DND-41 (cell line): ENCODE measurements at regions not wholly inside any gene's neighbourhood (a gene's known extent, or its start where the extent isn't known, plus 50 kb on each side); places are given as distances from the start of the nearest gene placed in this dataset.

Source experiments
- ATAC-seq: fragments of 200-7000 bp; cut with Tn5 transposase; 3 replicates; pipeline ENCODE4 v1.9.1; 2021; ENCODE audit warnings: low read depth; ENCODE audit not compliant: insufficient read depth
- DNase-seq: peaks from one replicate; pipeline ENCODE4 v3.0.0-alpha.2; 2020
- H2AFZ ChIP-seq: 2 replicates; pipeline ENCODE4 v1.6.0; 2012; ENCODE audit warnings: low read depth, low read length
- H3K27ac ChIP-seq: 2 replicates; pipeline ENCODE4 v1.5.1; 2012; ENCODE audit warnings: low read length, inconsistent platforms
- H3K27me3 ChIP-seq: fragments of 200-600 bp; sonication (generic); 2 replicates; pipeline ENCODE4 v1.6.0; 2012; ENCODE audit warnings: low read length, mild to moderate bottlenecking, inconsistent platforms; ENCODE audit not compliant: insufficient read depth, poor library complexity
- H3K36me3 ChIP-seq: 2 replicates; pipeline ENCODE4 v1.5.1; 2012; ENCODE audit warnings: low read length, inconsistent platforms; ENCODE audit not compliant: insufficient read depth
- H3K4me1 ChIP-seq: 2 replicates; pipeline ENCODE4 v1.5.1; 2012; ENCODE audit warnings: mild to moderate bottlenecking, low read length; ENCODE audit not compliant: insufficient read depth
- H3K4me2 ChIP-seq: 2 replicates; pipeline ENCODE4 v1.6.0; 2012; ENCODE audit warnings: mild to moderate bottlenecking, moderate library complexity, low read length, inconsistent platforms; ENCODE audit not compliant: insufficient read depth
- H3K4me3 ChIP-seq, 2 experiments: fragments of 200-600 bp in 1 of 2; shearing (Covaris generic) in 1 of 2; 2 replicates each; pipeline ENCODE4 v1.5.1; 2012 to 2016; ENCODE audit warnings: inconsistent platforms in 2 of 2, low read length in 2 of 2, mild to moderate bottlenecking in 2 of 2, low read depth in 1 of 2, moderate library complexity in 1 of 2
- H3K79me2 ChIP-seq: 2 replicates; pipeline ENCODE4 v1.6.0; 2012; ENCODE audit warnings: low read length, inconsistent platforms; ENCODE audit not compliant: insufficient read depth
- H3K9ac ChIP-seq: 2 replicates; pipeline ENCODE4 v1.6.0; 2012; ENCODE audit warnings: low read depth, mild to moderate bottlenecking, inconsistent platforms, low read length, moderate library complexity
- H3K9me3 ChIP-seq: 2 replicates; pipeline ENCODE4 v1.5.1; 2012; ENCODE audit warnings: low read length, moderate library complexity, mild to moderate bottlenecking, inconsistent platforms; ENCODE audit not compliant: insufficient read depth, severe bottlenecking
- H4K20me1 ChIP-seq: 2 replicates; pipeline ENCODE4 v1.6.0; 2012; ENCODE audit warnings: low read length; ENCODE audit not compliant: insufficient read depth
- EZH2 ChIP-seq: IDR thresholded peaks from 3 replicates; pipeline ENCODE4 v1.6.1; 2012; ENCODE audit warnings: borderline replicate concordance, low read depth, mild to moderate bottlenecking, moderate library complexity, low read length, inconsistent platforms; ENCODE audit not compliant: severe bottlenecking
- TF ChIP-seq, protein P1 (sequence below): IDR thresholded peaks from 2 replicates; pipeline ENCODE4 v1.5.1; 2012; ENCODE audit warnings: borderline replicate concordance, low read length, moderate library complexity, mild to moderate bottlenecking; ENCODE audit not compliant: poor library complexity, severe bottlenecking; ENCODE audit errors: extremely low read depth

GRCh38 chr6:144582939-144583613, 297.9 kb downstream of the UTRN start:
- H2AFZ ChIP-seq = peak overlapping the region; percentile 56
- ATAC-seq (peak; percentile 83), DNase-seq (peak; percentile 88)
- peak overlapping the region; percentile 90 for H3K27ac ChIP-seq
- no peaks in the 10 kb centered on the region for H3K9me3 ChIP-seq
- H3K4me3 ChIP-seq = peak overlapping the region; percentile 53 to 64
- H3K36me3 ChIP-seq = peaks cover 29% of the 10 kb centered on the region
- TF ChIP-seq, protein P1, sequence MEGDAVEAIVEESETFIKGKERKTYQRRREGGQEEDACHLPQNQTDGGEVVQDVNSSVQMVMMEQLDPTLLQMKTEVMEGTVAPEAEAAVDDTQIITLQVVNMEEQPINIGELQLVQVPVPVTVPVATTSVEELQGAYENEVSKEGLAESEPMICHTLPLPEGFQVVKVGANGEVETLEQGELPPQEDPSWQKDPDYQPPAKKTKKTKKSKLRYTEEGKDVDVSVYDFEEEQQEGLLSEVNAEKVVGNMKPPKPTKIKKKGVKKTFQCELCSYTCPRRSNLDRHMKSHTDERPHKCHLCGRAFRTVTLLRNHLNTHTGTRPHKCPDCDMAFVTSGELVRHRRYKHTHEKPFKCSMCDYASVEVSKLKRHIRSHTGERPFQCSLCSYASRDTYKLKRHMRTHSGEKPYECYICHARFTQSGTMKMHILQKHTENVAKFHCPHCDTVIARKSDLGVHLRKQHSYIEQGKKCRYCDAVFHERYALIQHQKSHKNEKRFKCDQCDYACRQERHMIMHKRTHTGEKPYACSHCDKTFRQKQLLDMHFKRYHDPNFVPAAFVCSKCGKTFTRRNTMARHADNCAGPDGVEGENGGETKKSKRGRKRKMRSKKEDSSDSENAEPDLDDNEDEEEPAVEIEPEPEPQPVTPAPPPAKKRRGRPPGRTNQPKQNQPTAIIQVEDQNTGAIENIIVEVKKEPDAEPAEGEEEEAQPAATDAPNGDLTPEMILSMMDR = no peak
- no peak for TF ChIP-seq EZH2
- no peaks in the 10 kb centered on the region for H3K27me3 ChIP-seq
- no peaks in the 10 kb centered on the region for H4K20me1 ChIP-seq
- peak overlapping the region; percentile 64 for H3K9ac ChIP-seq
- H3K4me2 ChIP-seq = peak overlapping the region; percentile 89
- H3K79me2 ChIP-seq = peaks cover 49% of the 10 kb centered on the region
- peaks cover 69% of the 10 kb centered on the region for H3K4me1 ChIP-seq

GRCh38 chr6:144583614-144583954, 298.4 kb downstream of the UTRN start:
- H3K4me2 ChIP-seq = peak overlapping the region; percentile 89
- H3K27me3 ChIP-seq = no peaks in the 10 kb centered on the region
- peak overlapping the region; percentile 90 for H3K27ac ChIP-seq
- H3K36me3 ChIP-seq = peaks cover 25% of the 10 kb centered on the region
- H3K4me1 ChIP-seq = peaks cover 69% of the 10 kb centered on the region
- TF ChIP-seq, protein P1 = no peak
- TF ChIP-seq EZH2 = no peak
- peak overlapping the region; percentile 53 to 64 for H3K4me3 ChIP-seq
- peak overlapping the region; percentile 64 for H3K9ac ChIP-seq
- no peaks in the 10 kb centered on the region for H3K9me3 ChIP-seq
- H2AFZ ChIP-seq = peak overlapping the region; percentile 56
- DNase-seq (no peak), ATAC-seq (peak; percentile 8; the same call in 1 of the 3 replicates)
- no peaks in the 10 kb centered on the region for H4K20me1 ChIP-seq
- peaks cover 54% of the 10 kb centered on the region for H3K79me2 ChIP-seq

GRCh38 chr6:144585217-144585814, 300.2 kb downstream of the UTRN start:
- peak overlapping the region; percentile 53 to 64 for H3K4me3 ChIP-seq
- peak overlapping the region; percentile 89 for H3K4me2 ChIP-seq
- no peak overlapping the region for H2AFZ ChIP-seq
- peak overlapping the region; percentile 90 for H3K27ac ChIP-seq
- H4K20me1 ChIP-seq = no peaks in the 10 kb centered on the region
- H3K9ac ChIP-seq = peak overlapping the region; percentile 64
- ATAC-seq (no peak), DNase-seq (peak; percentile 43)
- no peaks in the 10 kb centered on the region for H3K27me3 ChIP-seq
- peaks cover 69% of the 10 kb centered on the region for H3K4me1 ChIP-seq
- H3K79me2 ChIP-seq = peaks cover 71% of the 10 kb centered on the region
- H3K36me3 ChIP-seq = peaks cover 17% of the 10 kb centered on the region
- no peaks in the 10 kb centered on the region for H3K9me3 ChIP-seq
- TF ChIP-seq, protein P1 = peak; percentile 90
- no peak for TF ChIP-seq EZH2
